Ishikawa (cell line): ENCODE measurements at regions not wholly inside any gene's neighbourhood (a gene's known extent, or its start where the extent isn't known, plus 50 kb on each side); places are given as distances from the start of the nearest gene placed in this dataset.

Source experiments
- CEBPB ChIP-seq: IDR thresholded peaks from 2 replicates; pipeline ENCODE4 v1.6.1; 2012
- CREB1 ChIP-seq: IDR thresholded peaks from 2 replicates; pipeline ENCODE4 v1.6.1; 2012; ENCODE audit warnings: low read depth
- EGR1 ChIP-seq: IDR thresholded peaks from 2 replicates; pipeline ENCODE4 v1.6.1; 2012
- EP300 ChIP-seq: IDR thresholded peaks from 2 replicates; pipeline ENCODE4 v1.6.1; 2012; ENCODE audit warnings: borderline replicate concordance
- FOXM1 ChIP-seq: IDR thresholded peaks from 2 replicates; pipeline ENCODE4 v1.6.1; 2012; ENCODE audit warnings: low read depth, borderline replicate concordance
- MAX ChIP-seq: IDR thresholded peaks from 2 replicates; pipeline ENCODE4 v1.6.1; 2012
- NFIC ChIP-seq: IDR thresholded peaks from 2 replicates; pipeline ENCODE4 v1.6.1; 2012
- RAD21 ChIP-seq: IDR thresholded peaks from 2 replicates; pipeline ENCODE4 v1.6.1; 2012; ENCODE audit warnings: low read depth
- REST ChIP-seq: IDR thresholded peaks from 2 replicates; pipeline ENCODE4 v1.6.1; 2012; ENCODE audit warnings: low read depth, mild to moderate bottlenecking
- TAF1 ChIP-seq: IDR thresholded peaks from 2 replicates; pipeline ENCODE4 v1.6.1; 2012; ENCODE audit warnings: low read depth, mild to moderate bottlenecking
- TCF12 ChIP-seq: IDR thresholded peaks from 2 replicates; pipeline ENCODE4 v1.6.1; 2012; ENCODE audit warnings: low read depth
- YY1 ChIP-seq: IDR thresholded peaks from 2 replicates; pipeline ENCODE4 v1.6.1; 2012; ENCODE audit warnings: low read depth

- no peak for TF ChIP-seq EP300
- no peak for TF ChIP-seq CREB1
- no peak for TF ChIP-seq TAF1
- no peak for TF ChIP-seq CEBPB
- TF ChIP-seq MAX: no peak
- no peak for TF ChIP-seq NFIC
- TF ChIP-seq REST: no peak
- TF ChIP-seq EGR1: no peak
- TF ChIP-seq TCF12: no peak
- TF ChIP-seq FOXM1: no peak
- no peak for TF ChIP-seq RAD21
- no peak for TF ChIP-seq YY1
These were observed 218.2 kb downstream of the CYP26B1 start for GRCh38 chr2:71929482-71929772.
